ENCODE measurements at regions not wholly inside any gene's neighbourhood (a gene's known extent, or its start where the extent isn't known, plus 50 kb on each side); places are given as distances from the start of the nearest gene placed in this dataset.

GRCh38 chr5:62814991-62815390 lies 236.4 kb downstream of the LRRC70 start:
- Histone ChIP-seq H3K27me3 (replicated peaks in 1 of 4; ENCODE audit: control insufficient read depth in 3 of 4, extremely low read depth in 1 of 4, insufficient read depth in 3 of 4, low read length in 3 of 4) (no peaks in the 10 kb centered on the region), H3K18ac (ENCODE audit: extremely low read depth, low read length) (no peak overlapping the region), H3K14ac (ENCODE audit: insufficient read length) (no peak overlapping the region), H4K5ac (ENCODE audit: insufficient read length, low read depth, low read length) (no peak overlapping the region), H3K79me1 (ENCODE audit: low read depth, low read length) (no peaks in the 10 kb centered on the region), H3K4ac (replicated peaks; ENCODE audit: insufficient read length, low read depth, low read length) (no peak overlapping the region), H2BK120ac (replicated peaks; ENCODE audit: low read depth, low read length) (no peak overlapping the region), H3K27ac (ENCODE audit: low read depth, low read length) (no peak overlapping the region), H3K4me3 (ENCODE audit: extremely low read depth in 1 of 4, insufficient read depth in 2 of 4, low read depth in 3 of 4, low read length in 4 of 4) (no peak overlapping the region), H3K9me3 (ENCODE audit: insufficient read depth in 2 of 2, low read depth in 1 of 2, low read length in 1 of 2) (no peaks in the 10 kb centered on the region), H3K4me1 (replicated peaks in 1 of 4; ENCODE audit: control insufficient read depth in 3 of 4, insufficient read depth in 4 of 4, low read length in 3 of 4) (no peaks in the 10 kb centered on the region), H2BK5ac (ENCODE audit: low read depth, low read length) (no peak overlapping the region), H3K36me3 (ENCODE audit: control insufficient read depth in 2 of 4, insufficient read depth in 4 of 4, low read length in 3 of 4) (no peaks in the 10 kb centered on the region), H3K23ac (ENCODE audit: insufficient read length) (no peak overlapping the region), H4K91ac (replicated peaks; ENCODE audit: insufficient read length, low read length) (no peak overlapping the region), H2AFZ (ENCODE audit: low read length) (no peak overlapping the region), H2AK5ac (ENCODE audit: low read depth, low read length) (no peak overlapping the region), H2BK12ac (ENCODE audit: low read depth, low read length) (no peak overlapping the region), H4K20me1 (replicated peaks in 1 of 2; ENCODE audit: control insufficient read depth in 1 of 2, insufficient read depth in 2 of 2, low read length in 2 of 2) (no peaks in the 10 kb centered on the region), H4K8ac (ENCODE audit: extremely low read depth, insufficient read depth, low read length) (no peak overlapping the region), H3K23me2 (ENCODE audit: low read depth, low read length) (no peaks in the 10 kb centered on the region), H3K4me2 (ENCODE audit: insufficient read depth in 1 of 2, low read depth in 2 of 2, low read length in 2 of 2) (no peak overlapping the region), H3K9ac (replicated peaks in 1 of 4; ENCODE audit: extremely low read depth in 1 of 4, low read depth in 3 of 4, low read length in 3 of 4) (no peak overlapping the region), H3K79me2 (ENCODE audit: control insufficient read depth in 1 of 2, insufficient read depth in 2 of 2, low read length in 2 of 2) (no peaks in the 10 kb centered on the region), H3K56ac (replicated peaks; ENCODE audit: insufficient read length, low read depth, low read length) (no peak overlapping the region), H2BK15ac (ENCODE audit: low read length) (no peak overlapping the region), H2BK20ac (ENCODE audit: low read length) (no peak overlapping the region)
- DNase-seq (ENCODE audit: low read depth in 1 of 2, low spot score in 2 of 2), result no peak
- POLR2A ChIA-PET (ENCODE audit: partially characterized antibody), result no interaction called here
- CTCF ChIA-PET (ENCODE audit: partially characterized antibody), result no interaction called here
- WGBS, 2 experiments (ENCODE audit: extremely low coverage in 1 of 2, insufficient coverage in 1 of 2, insufficient read length in 1 of 2, insufficient replicate concordance in 2 of 2, low coverage in 1 of 2, low lambda C conversion rate in 2 of 2, missing lambda C conversion rate in 1 of 2), result 85% methylated on average over 2 of the region's 2 CpGs; no CpG with 5 or more reads in 1 of the 2 experiments
- no peak for TF ChIP-seq TAF7 (optimal IDR thresholded peaks at IDR 0.05; ENCODE audit: borderline replicate concordance, low read depth, low read length)
- no peak for FAIRE-seq

Data from H1 (cell line).